Adrenal gland (tissue), 9 donors: ENCODE measurements at regions not wholly inside any gene's neighbourhood (a gene's known extent, or its start where the extent isn't known, plus 50 kb on each side); places are given as distances from the start of the nearest gene placed in this dataset.

Experiments
- DNase-seq, 7 donors: peaks; one replicate each; pipeline ENCODE4 v3.0.0-alpha.2; 2019 to 2020
- H3K27ac ChIP-seq, 5 donors: fragments of 200-600 bp; sonication (generic) in 4 of 5; 1 replicate in 3 of 5; 2 replicates in 2 of 5; pipeline versions ENCODE4 v1.5.1 to v1.8.0; 2016 to 2020; ENCODE audit warnings: mild to moderate bottlenecking in 1 of 5
- H3K27me3 ChIP-seq: fragments of 200-600 bp; 2 replicates; pipeline ENCODE4 v1.8.0; 2021
- H3K36me3 ChIP-seq, 2 donors: fragments of 200-600 bp; replicated peaks in 1 of 2; 1 replicate in 1 of 2; 2 replicates in 1 of 2; pipeline versions ENCODE4 v1.5.1 to v1.8.0; 2018 to 2022
- H3K4me1 ChIP-seq, 2 donors: fragments of 200-600 bp; replicated peaks in 1 of 2; 1 replicate in 1 of 2; 2 replicates in 1 of 2; pipeline versions ENCODE4 v1.5.1 to v1.8.0; 2018 to 2021
- H3K4me3 ChIP-seq, 4 donors: fragments of 200-600 bp; sonication (generic) in 3 of 4; one replicate each; pipeline ENCODE4 v1.5.1; 2016 to 2018
- H3K9me3 ChIP-seq, 3 donors: fragments of 200-600 bp; sonication (generic) in 1 of 3; replicated peaks in 1 of 3; 1 replicate in 2 of 3; 2 replicates in 1 of 3; pipeline versions ENCODE4 v1.5.1 to v1.8.0; 2016 to 2021
- POLR2A ChIP-seq, 2 donors: fragments of 450-650 bp; IDR thresholded peaks; one replicate each; pipeline ENCODE4 v1.6.1; 2017; ENCODE audit warnings: antibody characterized with exemption in 2 of 2, mild to moderate bottlenecking in 2 of 2, moderate library complexity in 1 of 2
- WGBS, 4 donors: extraction: QIAGEN DNeasy Blood & Tissue Kit in 2 of 4; methylation state at CpG; one replicate each; pipeline versions ENCODE4 v1.1.5 to v1.1.7; 2013 to 2017; 5-methylcytosine and 5-hydroxymethylcytosine counted together
- intact Hi-C, 2 donors: fragments of 100-400 bp; cut with DNase I; formaldehyde crosslinking; loops; one replicate each; pipeline versions ENCODE4 v1.14.1 to v1.15.0; 2022 to 2023
- TF ChIP-seq, protein P1 (sequence below), 6 experiments: fragments of 450-650 bp in 4 of 6; fragments of 200-600 bp in 2 of 6; sonication (generic) in 1 of 6; IDR thresholded peaks; 1 replicate in 5 of 6; 2 replicates in 1 of 6; pipeline versions ENCODE4 v1.5.1 to v1.8.0; 2016 to 2021; ENCODE audit warnings: antibody characterized with exemption in 6 of 6, mild to moderate bottlenecking in 2 of 6, moderate library complexity in 1 of 6
- donor health status: healthy with polysubstance abuse.
- donor health status: Bipolar disorder and iron deficiency.
- donor health status: DM: yes; HTN: yes; CAD: no.
- donor health status: DM: no; HTN: no; CAD: no.
- donor health status: DM: no; HTN: no; CAD: no.

GRCh38 chr3:5644773-5645670 lies 457.5 kb downstream of the EDEM1 start:
- intact Hi-C loops = no loop called here
- DNase-seq = no peak
- 61 to 75% (median 65%) methylated on average over 7 of the region's 7 CpGs for whole genome bisulfite sequencing, 4 donors
- H3K9me3 ChIP-seq = no peaks in the 10 kb centered on the region
- H3K4me1 ChIP-seq = no peaks in the 10 kb centered on the region
- no peak overlapping the region for H3K27ac ChIP-seq
- no peaks in the 10 kb centered on the region for H3K36me3 ChIP-seq
- no peaks in the 10 kb centered on the region for H3K27me3 ChIP-seq
- H3K4me3 ChIP-seq = no peak overlapping the region
- TF ChIP-seq POLR2A (IDR thresholded peaks at IDR 0.05) = no peak
- TF ChIP-seq, protein P1, sequence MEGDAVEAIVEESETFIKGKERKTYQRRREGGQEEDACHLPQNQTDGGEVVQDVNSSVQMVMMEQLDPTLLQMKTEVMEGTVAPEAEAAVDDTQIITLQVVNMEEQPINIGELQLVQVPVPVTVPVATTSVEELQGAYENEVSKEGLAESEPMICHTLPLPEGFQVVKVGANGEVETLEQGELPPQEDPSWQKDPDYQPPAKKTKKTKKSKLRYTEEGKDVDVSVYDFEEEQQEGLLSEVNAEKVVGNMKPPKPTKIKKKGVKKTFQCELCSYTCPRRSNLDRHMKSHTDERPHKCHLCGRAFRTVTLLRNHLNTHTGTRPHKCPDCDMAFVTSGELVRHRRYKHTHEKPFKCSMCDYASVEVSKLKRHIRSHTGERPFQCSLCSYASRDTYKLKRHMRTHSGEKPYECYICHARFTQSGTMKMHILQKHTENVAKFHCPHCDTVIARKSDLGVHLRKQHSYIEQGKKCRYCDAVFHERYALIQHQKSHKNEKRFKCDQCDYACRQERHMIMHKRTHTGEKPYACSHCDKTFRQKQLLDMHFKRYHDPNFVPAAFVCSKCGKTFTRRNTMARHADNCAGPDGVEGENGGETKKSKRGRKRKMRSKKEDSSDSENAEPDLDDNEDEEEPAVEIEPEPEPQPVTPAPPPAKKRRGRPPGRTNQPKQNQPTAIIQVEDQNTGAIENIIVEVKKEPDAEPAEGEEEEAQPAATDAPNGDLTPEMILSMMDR (IDR thresholded peaks at IDR 0.05) = no peak

- Histone ChIP-seq H3K4me3 (no peak overlapping the region), H3K4me1 (no peaks in the 10 kb centered on the region), H3K27me3 (no peaks in the 10 kb centered on the region), H3K27ac (no peak overlapping the region), H3K36me3 (no peaks in the 10 kb centered on the region), H3K9me3 (no peaks in the 10 kb centered on the region)
- DNase-seq = no peak
- 65 to 72% (median 68%) methylated on average over 10 of the region's 10 CpGs for WGBS, 4 donors
- no peak for TF ChIP-seq POLR2A (IDR thresholded peaks at IDR 0.05)
- intact Hi-C loops = no loop called here
Observed at GRCh38 chr3:5645692-5646410, 458.3 kb downstream of the EDEM1 start.

- TF ChIP-seq POLR2A (IDR thresholded peaks at IDR 0.05) = no peak
- TF ChIP-seq, protein P1 (IDR thresholded peaks at IDR 0.05) = no peak
- H3K27me3 ChIP-seq = no peaks in the 10 kb centered on the region
- H3K36me3 ChIP-seq = no peaks in the 10 kb centered on the region
- 71 to 79% (median 75%) methylated on average over 2 of the region's 2 CpGs for WGBS, 4 donors
- no peaks in the 10 kb centered on the region for H3K9me3 ChIP-seq
- intact Hi-C loops = no loop called here
- no peaks in the 10 kb centered on the region for H3K4me1 ChIP-seq
- H3K4me3 ChIP-seq = no peak overlapping the region
- no peak for DNase-seq
- H3K27ac ChIP-seq = no peak overlapping the region
Observed at GRCh38 chr3:5650303-5650702, 462.8 kb downstream of the EDEM1 start.

DNA sequence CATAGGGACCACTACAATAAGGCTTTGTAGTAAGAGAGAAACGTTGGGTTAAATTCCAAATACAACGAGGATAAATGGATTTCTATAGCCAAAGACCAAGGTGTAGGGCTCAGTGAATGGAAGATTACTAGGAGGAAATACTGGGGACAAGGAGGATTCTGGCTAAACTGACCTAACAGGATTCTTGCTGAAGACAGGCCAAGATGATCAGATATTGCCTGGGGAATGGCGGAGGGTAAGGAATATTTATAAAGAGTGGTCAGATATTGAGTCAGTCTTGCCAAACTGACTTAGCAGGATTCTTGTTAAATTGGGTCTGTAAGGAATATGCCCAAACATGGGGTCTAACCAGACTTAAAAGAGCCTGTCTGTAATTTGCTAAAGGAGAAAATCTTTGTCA lies 463.8 kb downstream of the EDEM1 start:
- 60 to 75% (median 69%) methylated on average over 3 of the region's 3 CpGs for WGBS, 4 donors
- Histone ChIP-seq H3K36me3 (no peaks in the 10 kb centered on the region), H3K9me3 (no peaks in the 10 kb centered on the region)

More for the DNA sequence above, 463.8 kb downstream of the EDEM1 start:
- H3K27me3 ChIP-seq = no peaks in the 10 kb centered on the region
- H3K4me3 ChIP-seq = no peak overlapping the region
- no peak for TF ChIP-seq POLR2A (IDR thresholded peaks at IDR 0.05)
- TF ChIP-seq, protein P1 (IDR thresholded peaks at IDR 0.05) = no peak
- no peak for DNase-seq
- intact Hi-C loops = no loop called here
- no peak overlapping the region for H3K27ac ChIP-seq
- no peaks in the 10 kb centered on the region for H3K4me1 ChIP-seq
